H1 (cell line): ENCODE measurements at regions not wholly inside any gene's neighbourhood (a gene's known extent, or its start where the extent isn't known, plus 50 kb on each side); places are given as distances from the start of the nearest gene placed in this dataset.

Source experiments
- CTCF ChIA-PET: fragments of 300-600 bp; sonication (Branson Sonifier 250); formaldehyde crosslinking; loops from one replicate; lab custom pipeline; 2021; ENCODE audit not compliant: partially characterized antibody; lab: Charles Lee
- POLR2A ChIA-PET: fragments of 300-600 bp; sonication (Branson Sonifier 250); formaldehyde crosslinking; loops from one replicate; lab custom pipeline; 2021; ENCODE audit warnings: inconsistent platforms; ENCODE audit not compliant: partially characterized antibody; lab: Charles Lee
- DNase-seq, 2 experiments: peaks; one replicate each; pipeline versions ENCODE4 v3.0.0 to v3.0.0-alpha.2; 2010 to 2022; ENCODE audit warnings: low spot score in 2 of 2, low read depth in 1 of 2, mixed read lengths in 1 of 2
- FAIRE-seq: peaks from 2 replicates; lab custom pipeline; 2011; peaks lifted over from hg19 to GRCh38; lab: Jason Lieb, UNC
- H2AFZ ChIP-seq: 2 replicates; pipeline ENCODE4 v1.8.1; 2012; ENCODE audit warnings: low read length, inconsistent platforms
- H2AK5ac ChIP-seq: 2 replicates; pipeline ENCODE4 v1.6.1; 2013; ENCODE audit warnings: low read depth, low read length
- H2BK120ac ChIP-seq: replicated peaks from 2 replicates; pipeline ENCODE3; 2013; ENCODE audit warnings: low read depth, low read length, inconsistent platforms
- H2BK12ac ChIP-seq: 2 replicates; pipeline ENCODE4 v1.6.1; 2013; ENCODE audit warnings: low read depth, low read length
- H2BK15ac ChIP-seq: 2 replicates; pipeline ENCODE4 v1.6.1; 2013; ENCODE audit warnings: low read length
- H2BK20ac ChIP-seq: 2 replicates; pipeline ENCODE4 v1.6.1; 2013; ENCODE audit warnings: low read length
- H2BK5ac ChIP-seq: 2 replicates; pipeline ENCODE4 v1.6.1; 2013; ENCODE audit warnings: low read depth, low read length
- H3K14ac ChIP-seq: 2 replicates; pipeline ENCODE4 v1.6.1; 2013; ENCODE audit warnings: inconsistent platforms; ENCODE audit not compliant: insufficient read length
- H3K18ac ChIP-seq: 2 replicates; pipeline ENCODE4 v1.6.1; 2013; ENCODE audit warnings: low read length; ENCODE audit errors: extremely low read depth
- H3K23ac ChIP-seq: 2 replicates; pipeline ENCODE4 v1.6.1; 2013; ENCODE audit warnings: inconsistent platforms; ENCODE audit not compliant: insufficient read length
- H3K23me2 ChIP-seq: 2 replicates; pipeline ENCODE4 v1.6.1; 2013; ENCODE audit warnings: low read depth, low read length
- H3K27ac ChIP-seq: 2 replicates; pipeline ENCODE4 v1.6.1; 2011; ENCODE audit warnings: low read depth, low read length, inconsistent platforms
- H3K27me3 ChIP-seq, 4 experiments: replicated peaks in 1 of 4; 1 replicate in 1 of 4; 2 replicates in 3 of 4; pipeline versions ENCODE4 v1.6.1 to v1.8.1; 2011 to 2013; ENCODE audit warnings: low read length in 3 of 4, mild to moderate bottlenecking in 3 of 4, inconsistent platforms in 2 of 4, mixed read lengths in 2 of 4, moderate library complexity in 1 of 4; ENCODE audit not compliant: control insufficient read depth in 3 of 4, insufficient read depth in 3 of 4; ENCODE audit errors: extremely low read depth in 1 of 4
- H3K36me3 ChIP-seq, 4 experiments: 2 replicates each; pipeline versions ENCODE4 v1.6.1 to v1.8.1; 2011 to 2013; ENCODE audit warnings: mild to moderate bottlenecking in 4 of 4, low read length in 3 of 4, moderate library complexity in 2 of 4, control low read depth in 1 of 4, inconsistent platforms in 1 of 4; ENCODE audit not compliant: insufficient read depth in 4 of 4, control insufficient read depth in 2 of 4
- H3K4ac ChIP-seq: replicated peaks from 2 replicates; pipeline ENCODE3; 2013; ENCODE audit warnings: low read length, low read depth, mixed read lengths, inconsistent platforms; ENCODE audit not compliant: insufficient read length
- H3K4me1 ChIP-seq, 4 experiments: replicated peaks in 1 of 4; 1 replicate in 1 of 4; 2 replicates in 3 of 4; pipeline versions ENCODE4 v1.6.1 to v1.8.1; 2011 to 2013; ENCODE audit warnings: low read length in 3 of 4, inconsistent platforms in 2 of 4, mixed read lengths in 1 of 4; ENCODE audit not compliant: insufficient read depth in 4 of 4, control insufficient read depth in 3 of 4
- H3K4me2 ChIP-seq, 2 experiments: 2 replicates each; pipeline versions ENCODE4 v1.6.1 to v1.8.1; 2011 to 2013; ENCODE audit warnings: low read depth in 2 of 2, low read length in 2 of 2, control low read depth in 1 of 2, inconsistent platforms in 1 of 2, mild to moderate bottlenecking in 1 of 2; ENCODE audit not compliant: insufficient read depth in 1 of 2
- H3K4me3 ChIP-seq, 4 experiments: fragments of 200-600, 300-600 bp in 1 of 4; sonication (generic), shearing (Covaris generic), sonication (Bioruptor Twin) in 1 of 4; 2 replicates each; pipeline versions ENCODE4 v1.5.1 to v1.8.1; 2011 to 2016; ENCODE audit warnings: low read length in 4 of 4, low read depth in 3 of 4, control low read depth in 2 of 4, inconsistent platforms in 2 of 4, mild to moderate bottlenecking in 2 of 4, mixed read lengths in 1 of 4, moderate library complexity in 1 of 4; ENCODE audit not compliant: insufficient read depth in 2 of 4; ENCODE audit errors: extremely low read depth in 1 of 4
- H3K56ac ChIP-seq: replicated peaks from 2 replicates; pipeline ENCODE3; 2013; ENCODE audit warnings: low read depth, mild to moderate bottlenecking, mixed read lengths, low read length, inconsistent platforms; ENCODE audit not compliant: insufficient read length
- H3K79me1 ChIP-seq: 2 replicates; pipeline ENCODE4 v1.6.1; 2013; ENCODE audit warnings: low read depth, low read length, control low read depth
- H3K79me2 ChIP-seq, 2 experiments: 2 replicates each; pipeline versions ENCODE4 v1.6.1 to v1.8.1; 2012 to 2013; ENCODE audit warnings: low read length in 2 of 2, mild to moderate bottlenecking in 2 of 2, inconsistent platforms in 1 of 2; ENCODE audit not compliant: insufficient read depth in 2 of 2, control insufficient read depth in 1 of 2
- H3K9ac ChIP-seq, 4 experiments: replicated peaks in 1 of 4; 1 replicate in 1 of 4; 2 replicates in 3 of 4; pipeline versions ENCODE4 v1.6.1 to v1.8.1; 2011 to 2013; ENCODE audit warnings: low read depth in 3 of 4, low read length in 3 of 4, control low read depth in 2 of 4, mild to moderate bottlenecking in 2 of 4, moderate library complexity in 2 of 4, inconsistent platforms in 1 of 4; ENCODE audit errors: extremely low read depth in 1 of 4
- H3K9me3 ChIP-seq, 2 experiments: 2 replicates each; pipeline versions ENCODE4 v1.6.1 to v1.8.1; 2012 to 2013; ENCODE audit warnings: mild to moderate bottlenecking in 2 of 2, moderate library complexity in 2 of 2, control low read depth in 1 of 2, inconsistent platforms in 1 of 2, low read depth in 1 of 2, low read length in 1 of 2, mixed read lengths in 1 of 2; ENCODE audit not compliant: insufficient read depth in 2 of 2
- H4K20me1 ChIP-seq, 2 experiments: replicated peaks in 1 of 2; 2 replicates each; pipeline versions ENCODE3 to v1.8.1; 2011 to 2013; ENCODE audit warnings: inconsistent platforms in 2 of 2, low read length in 2 of 2, mild to moderate bottlenecking in 1 of 2; ENCODE audit not compliant: insufficient read depth in 2 of 2, control insufficient read depth in 1 of 2
- H4K5ac ChIP-seq: 2 replicates; pipeline ENCODE4 v1.6.1; 2013; ENCODE audit warnings: low read length, low read depth, mixed read lengths, inconsistent platforms; ENCODE audit not compliant: insufficient read length
- H4K8ac ChIP-seq: 2 replicates; pipeline ENCODE4 v1.8.0; 2013; ENCODE audit warnings: mild to moderate bottlenecking, moderate library complexity, low read length, inconsistent platforms; ENCODE audit not compliant: insufficient read depth; ENCODE audit errors: extremely low read depth
- H4K91ac ChIP-seq: replicated peaks from 2 replicates; pipeline ENCODE3; 2013; ENCODE audit warnings: low read length, mixed read lengths, inconsistent platforms; ENCODE audit not compliant: insufficient read length
- CHD2 ChIP-seq: IDR thresholded peaks from 2 replicates; pipeline ENCODE4 v1.6.1; 2012; ENCODE audit warnings: low read length, improper control_type of control experiment
- RNF2 ChIP-seq: fragments of 200-900, 300-1000 bp; sonication (generic); IDR thresholded peaks from 2 replicates; pipeline ENCODE4 v1.7.1; 2016; ENCODE audit warnings: borderline replicate concordance, low read depth, mild to moderate bottlenecking, antibody characterized with exemption, low read length; ENCODE audit not compliant: poor library complexity, severe bottlenecking; ENCODE audit errors: missing control alignments
- SIN3A ChIP-seq, 2 experiments: IDR thresholded peaks in 1 of 2; conservative IDR thresholded peaks in 1 of 2; 2 replicates each; pipeline ENCODE4 v1.6.1; 2011 to 2012; ENCODE audit warnings: low read length in 2 of 2, improper control_type of control experiment in 1 of 2, low read depth in 1 of 2, mild to moderate bottlenecking in 1 of 2

GRCh38 chr5:115467628-115468027 lies 76.9 kb downstream of the FEM1C start:
- POLR2A ChIA-PET, result no interaction called here
- H3K4me3 ChIP-seq, result no peak overlapping the region
- H3K4me2 ChIP-seq, result no peak overlapping the region
- no peak overlapping the region for H3K4ac ChIP-seq
- H3K23ac ChIP-seq, result no peak overlapping the region
- H3K56ac ChIP-seq, result no peak overlapping the region
- no peak overlapping the region for H2AK5ac ChIP-seq
- H2BK5ac ChIP-seq, result no peak overlapping the region
- H2BK12ac ChIP-seq, result no peak overlapping the region
- H3K36me3 ChIP-seq, result no peaks in the 10 kb centered on the region
- no peak overlapping the region for H2BK20ac ChIP-seq
- no peak overlapping the region for H2BK15ac ChIP-seq
- H2BK120ac ChIP-seq, result no peak overlapping the region
- no peaks in the 10 kb centered on the region for H4K20me1 ChIP-seq
- no peak overlapping the region for H3K9ac ChIP-seq
- H4K91ac ChIP-seq, result no peak overlapping the region
- no peaks in the 10 kb centered on the region for H3K9me3 ChIP-seq
- H3K79me1 ChIP-seq, result no peaks in the 10 kb centered on the region
- peaks cover 0 to 2% (median 0%) of the 10 kb centered on the region in 4 experiments; a peak in 3 of 7 replicates for H3K4me1 ChIP-seq
- H3K27me3 ChIP-seq, result no peaks in the 10 kb centered on the region
- H3K79me2 ChIP-seq, result no peaks in the 10 kb centered on the region
- no peaks in the 10 kb centered on the region for H3K23me2 ChIP-seq
- H3K14ac ChIP-seq, result no peak overlapping the region
- no peak overlapping the region for H3K27ac ChIP-seq
- FAIRE-seq (no peak), DNase-seq (no peak)
- no peak overlapping the region for H2AFZ ChIP-seq
- H3K18ac ChIP-seq, result no peak overlapping the region
- CTCF ChIA-PET, result no interaction called here
- TF ChIP-seq RNF2 (no peak), CHD2 (no peak), SIN3A (conservative IDR thresholded peaks at IDR 0.05 in 1 of 2, IDR thresholded peaks at IDR 0.05 in 1 of 2; ENCODE audit: low read depth in 1 of 2, low read length in 2 of 2) (no peak)
- no peak overlapping the region for H4K5ac ChIP-seq
- H4K8ac ChIP-seq, result no peak overlapping the region
